Cardiac muscle cell (in vitro differentiated cells and primary cell): ENCODE measurements at regions not wholly inside any gene's neighbourhood (a gene's known extent, or its start where the extent isn't known, plus 50 kb on each side); places are given as distances from the start of the nearest gene placed in this dataset.

Experiments
- DNase-seq, 2 donors: peaks; one replicate each; pipeline versions ENCODE4 v3.0.0 to v3.0.0-alpha.2; 2010 to 2017; ENCODE audit warnings: low read depth in 1 of 2, low spot score in 1 of 2
- H3K27ac ChIP-seq: fragments of 200-600 bp; sonication (generic); 2 replicates; pipeline ENCODE4 v1.5.1; 2016
- H3K27me3 ChIP-seq: fragments of 200-600 bp; sonication (generic); 2 replicates; pipeline ENCODE4 v1.6.0; 2016; ENCODE audit warnings: control low read depth
- H3K36me3 ChIP-seq: fragments of 200-600 bp; sonication (generic); 2 replicates; pipeline ENCODE4 v1.5.1; 2016; ENCODE audit warnings: control low read depth
- H3K4me1 ChIP-seq: fragments of 200-600 bp; sonication (generic); 2 replicates; pipeline ENCODE4 v1.8.1; 2017; ENCODE audit warnings: low read depth, mild to moderate bottlenecking, mixed run types
- H3K4me3 ChIP-seq: fragments of 200-600 bp; sonication (generic); 2 replicates; pipeline ENCODE4 v1.5.1; 2016; ENCODE audit warnings: mild to moderate bottlenecking
- H3K9me3 ChIP-seq: fragments of 200-600 bp; sonication (generic); 2 replicates; pipeline ENCODE4 v1.5.1; 2017; ENCODE audit warnings: low read depth, mild to moderate bottlenecking, control low read depth
- TF ChIP-seq, protein P1 (sequence below): IDR thresholded peaks from 2 replicates; pipeline ENCODE4 v1.5.1; 2012; ENCODE audit warnings: low read depth, mild to moderate bottlenecking, low read length

DNA sequence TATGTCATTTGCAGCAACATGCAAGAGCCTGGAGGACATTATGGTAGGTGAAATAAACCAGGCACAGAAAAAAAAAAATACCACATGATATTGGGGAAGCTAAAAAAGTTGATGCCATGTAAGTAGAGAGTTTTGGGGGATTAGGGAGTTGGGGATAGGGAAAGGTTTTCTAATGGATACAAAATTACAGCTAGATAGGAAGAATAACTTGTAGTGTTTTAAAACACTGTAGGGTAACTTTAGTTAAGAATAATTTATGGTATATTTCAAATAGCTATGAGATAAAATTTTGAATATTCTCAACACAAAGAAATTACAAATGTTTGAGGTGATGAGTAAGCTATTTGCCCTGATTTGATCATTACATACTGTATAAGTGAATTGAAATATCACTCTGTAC lies 1456.7 kb upstream of the MIR17HG start:
- TF ChIP-seq, protein P1, sequence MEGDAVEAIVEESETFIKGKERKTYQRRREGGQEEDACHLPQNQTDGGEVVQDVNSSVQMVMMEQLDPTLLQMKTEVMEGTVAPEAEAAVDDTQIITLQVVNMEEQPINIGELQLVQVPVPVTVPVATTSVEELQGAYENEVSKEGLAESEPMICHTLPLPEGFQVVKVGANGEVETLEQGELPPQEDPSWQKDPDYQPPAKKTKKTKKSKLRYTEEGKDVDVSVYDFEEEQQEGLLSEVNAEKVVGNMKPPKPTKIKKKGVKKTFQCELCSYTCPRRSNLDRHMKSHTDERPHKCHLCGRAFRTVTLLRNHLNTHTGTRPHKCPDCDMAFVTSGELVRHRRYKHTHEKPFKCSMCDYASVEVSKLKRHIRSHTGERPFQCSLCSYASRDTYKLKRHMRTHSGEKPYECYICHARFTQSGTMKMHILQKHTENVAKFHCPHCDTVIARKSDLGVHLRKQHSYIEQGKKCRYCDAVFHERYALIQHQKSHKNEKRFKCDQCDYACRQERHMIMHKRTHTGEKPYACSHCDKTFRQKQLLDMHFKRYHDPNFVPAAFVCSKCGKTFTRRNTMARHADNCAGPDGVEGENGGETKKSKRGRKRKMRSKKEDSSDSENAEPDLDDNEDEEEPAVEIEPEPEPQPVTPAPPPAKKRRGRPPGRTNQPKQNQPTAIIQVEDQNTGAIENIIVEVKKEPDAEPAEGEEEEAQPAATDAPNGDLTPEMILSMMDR, result no peak
- no peaks in the 10 kb centered on the region for H3K4me1 ChIP-seq
- no peaks in the 10 kb centered on the region for H3K27me3 ChIP-seq
- no peak overlapping the region for H3K27ac ChIP-seq
- no peak for DNase-seq
- H3K9me3 ChIP-seq, result no peaks in the 10 kb centered on the region
- no peaks in the 10 kb centered on the region for H3K36me3 ChIP-seq
- H3K4me3 ChIP-seq, result no peak overlapping the region

DNA sequence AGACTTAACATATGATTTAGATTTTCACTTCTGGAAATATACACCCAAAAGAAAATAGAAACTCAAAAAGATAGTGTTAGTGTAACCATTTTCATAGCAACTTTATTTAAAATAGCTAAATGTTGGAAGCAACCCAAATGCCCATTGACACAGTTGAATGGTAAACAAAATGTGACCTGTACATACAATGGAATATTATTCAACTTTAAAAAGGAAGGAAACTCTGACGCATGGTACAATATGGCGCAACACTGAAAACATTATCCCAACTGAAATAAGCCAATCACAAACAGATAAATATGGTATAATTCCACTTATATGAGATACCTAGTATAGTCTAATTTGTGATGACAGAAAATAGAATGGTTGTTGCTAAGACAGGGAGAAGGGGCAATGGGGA lies 1456.1 kb upstream of the MIR17HG start:
- DNase-seq, result no peak
- Histone ChIP-seq H3K4me1 (no peaks in the 10 kb centered on the region), H3K9me3 (no peaks in the 10 kb centered on the region), H3K4me3 (no peak overlapping the region), H3K27me3 (no peaks in the 10 kb centered on the region), H3K36me3 (no peaks in the 10 kb centered on the region), H3K27ac (no peak overlapping the region)
- TF ChIP-seq, protein P1, result no peak

DNA sequence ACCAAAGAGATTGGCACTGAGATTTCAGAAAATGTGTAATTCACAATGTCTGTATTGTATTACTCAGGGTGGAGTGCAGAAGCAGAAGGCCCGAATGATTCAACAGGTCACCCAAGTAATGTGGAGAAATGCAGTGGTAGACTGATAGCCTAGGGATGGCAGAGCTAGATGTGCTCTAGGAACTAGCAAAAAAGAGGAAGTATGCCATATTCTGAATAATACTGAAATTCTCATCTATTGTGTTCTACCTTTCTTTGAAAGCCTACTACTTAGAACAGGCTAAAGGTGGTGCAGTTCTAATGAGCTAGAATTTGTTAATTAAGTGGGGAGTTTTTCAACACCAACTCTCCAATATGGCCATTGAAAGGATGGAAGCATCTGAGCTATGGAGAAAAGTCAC lies 1449.8 kb upstream of the MIR17HG start:
- no peak overlapping the region for H3K4me3 ChIP-seq
- H3K27ac ChIP-seq, result no peak overlapping the region
- no peak for DNase-seq
- H3K4me1 ChIP-seq, result no peaks in the 10 kb centered on the region
- no peaks in the 10 kb centered on the region for H3K27me3 ChIP-seq
- H3K36me3 ChIP-seq, result no peaks in the 10 kb centered on the region
- H3K9me3 ChIP-seq, result no peaks in the 10 kb centered on the region
- TF ChIP-seq, protein P1, result no peak

DNA sequence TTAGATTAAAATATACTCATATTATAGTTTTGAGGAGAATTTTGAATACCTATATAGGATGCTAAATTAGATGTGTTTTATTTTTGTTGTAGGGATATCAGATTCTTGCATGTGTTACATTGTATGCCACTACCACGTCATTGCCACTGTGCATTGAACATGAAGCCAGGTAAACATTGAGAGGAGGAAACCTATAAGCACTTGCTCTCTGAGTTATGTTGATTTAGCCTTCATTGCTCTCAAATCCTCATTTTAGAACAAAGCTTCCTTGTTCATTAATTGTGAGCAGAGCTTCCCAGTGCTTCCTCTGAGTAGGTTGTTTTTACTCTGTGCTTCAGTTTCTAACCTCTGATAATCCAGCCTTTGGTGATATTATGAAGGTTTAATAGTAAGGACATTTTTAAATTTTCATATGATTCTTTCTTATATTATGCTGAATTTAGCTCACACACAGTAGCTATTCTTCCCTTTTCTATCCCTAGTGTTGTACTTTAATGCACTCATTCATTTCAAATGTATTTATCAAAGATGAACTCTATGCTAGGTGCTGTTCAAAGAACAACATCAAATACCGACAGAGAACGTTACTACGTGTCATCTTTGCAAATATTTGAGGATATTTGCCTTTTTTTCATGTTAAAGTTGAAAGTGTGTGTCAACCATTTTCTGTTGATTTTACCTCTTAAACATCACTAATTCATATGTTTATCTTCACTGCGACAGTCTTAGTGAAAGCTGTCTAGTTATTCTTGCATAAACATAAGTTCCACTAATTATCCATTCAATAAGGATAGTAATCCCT lies 1448.0 kb upstream of the MIR17HG start:
- no peaks in the 10 kb centered on the region for H3K4me1 ChIP-seq
- DNase-seq, result no peak
- TF ChIP-seq, protein P1, result no peak
- no peak overlapping the region for H3K4me3 ChIP-seq
- H3K36me3 ChIP-seq, result no peaks in the 10 kb centered on the region
- H3K27me3 ChIP-seq, result no peaks in the 10 kb centered on the region
- no peak overlapping the region for H3K27ac ChIP-seq
- no peaks in the 10 kb centered on the region for H3K9me3 ChIP-seq

DNA sequence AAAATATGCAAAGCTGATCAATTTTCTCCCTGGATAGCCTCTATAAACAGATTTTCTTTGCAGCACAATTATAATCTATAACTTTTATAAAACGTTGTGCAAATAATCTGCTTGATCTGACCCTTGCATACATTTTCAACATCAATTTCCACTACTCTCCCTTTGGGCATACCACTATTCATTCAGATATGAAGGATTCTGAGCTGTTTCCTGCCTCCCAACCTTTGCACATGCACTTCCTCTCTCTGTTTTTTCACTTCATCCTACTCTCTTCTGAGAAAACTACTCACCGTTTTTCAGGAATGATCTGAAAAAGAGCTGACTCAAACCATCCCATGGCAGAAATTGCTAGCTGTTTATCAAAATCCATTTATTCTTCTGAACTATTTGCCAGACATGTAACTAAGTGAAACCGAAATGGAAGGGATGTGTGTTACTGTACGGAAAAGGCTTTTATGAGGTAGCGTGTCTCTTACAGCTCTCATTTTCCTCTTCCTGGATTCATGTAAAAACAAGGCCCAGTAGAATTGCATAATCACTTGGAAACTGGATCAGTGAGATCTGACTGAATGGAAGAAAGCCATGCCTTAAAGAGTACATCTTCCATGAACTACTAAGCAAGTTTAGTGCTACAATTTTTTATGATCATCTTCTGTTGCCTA lies 1447.3 kb upstream of the MIR17HG start:
- TF ChIP-seq, protein P1, result no peak
- Histone ChIP-seq H3K27me3 (no peaks in the 10 kb centered on the region), H3K4me1 (no peaks in the 10 kb centered on the region), H3K36me3 (no peaks in the 10 kb centered on the region), H3K9me3 (no peaks in the 10 kb centered on the region), H3K27ac (no peak overlapping the region), H3K4me3 (no peak overlapping the region)
- no peak for DNase-seq
